GM18909 (cell line): ENCODE measurements at regions not wholly inside any gene's neighbourhood (a gene's known extent, or its start where the extent isn't known, plus 50 kb on each side); places are given as distances from the start of the nearest gene placed in this dataset.

Experiments
- ATAC-seq: cut with Tn5 transposase; IDR thresholded peaks from one replicate; pipeline ENCODE4 v1.9.1; 2021; ENCODE audit warnings: mild to moderate bottlenecking; ENCODE audit not compliant: unreplicated experiment, poor library complexity

- no peak for ATAC-seq
Observed at GRCh38 chr20:59402681-59403080, 102.3 kb downstream of the EDN3 start.

GRCh38 chr20:59403261-59403961 is 103.0 kb downstream of the EDN3 start:
- no peak for ATAC-seq

GRCh38 chr20:59403962-59404314 is 103.5 kb downstream of the EDN3 start:
- no peak for ATAC-seq

- no peak for ATAC-seq
Observed at GRCh38 chr20:59404749-59405148, 104.3 kb downstream of the EDN3 start.

- ATAC-seq, result no peak
Observed at GRCh38 chr20:59405226-59406200, 105.1 kb downstream of the EDN3 start.

- no peak for ATAC-seq
Observed at GRCh38 chr20:59406446-59406845, 106.0 kb downstream of the EDN3 start.

GRCh38 chr20:59411170-59411569 is 110.8 kb downstream of the EDN3 start:
- no peak for ATAC-seq

- no peak for ATAC-seq
Observed at GRCh38 chr20:59411589-59411988, 111.2 kb downstream of the EDN3 start.

- ATAC-seq, result no peak
Observed at GRCh38 chr20:59412181-59412580, 111.8 kb downstream of the EDN3 start.

- ATAC-seq, result no peak
Observed at GRCh38 chr20:59412875-59413284, 112.5 kb downstream of the EDN3 start.

- no peak for ATAC-seq
Observed at GRCh38 chr20:59413326-59413865, 113.0 kb downstream of the EDN3 start.

GRCh38 chr20:59414936-59415623 is 114.7 kb downstream of the EDN3 start:
- ATAC-seq, result no peak

GRCh38 chr20:59416916-59417315 is 116.5 kb downstream of the EDN3 start:
- no peak for ATAC-seq

- no peak for ATAC-seq
Observed at GRCh38 chr20:59421089-59421488, 120.7 kb downstream of the EDN3 start.

- ATAC-seq, result no peak
Observed at GRCh38 chr20:59421920-59422637, 121.7 kb downstream of the EDN3 start.

- ATAC-seq, result no peak
Observed at GRCh38 chr20:59422872-59423544, 122.6 kb downstream of the EDN3 start.

- ATAC-seq, result no peak
Observed at GRCh38 chr20:59424976-59425375, 124.6 kb downstream of the EDN3 start.

- no peak for ATAC-seq
Observed at GRCh38 chr20:59425572-59425971, 125.2 kb downstream of the EDN3 start.

- no peak for ATAC-seq
Observed at GRCh38 chr20:59428006-59428405, 127.6 kb downstream of the EDN3 start.
